Keratinocyte (primary cell): ENCODE measurements at regions not wholly inside any gene's neighbourhood (a gene's known extent, or its start where the extent isn't known, plus 50 kb on each side); places are given as distances from the start of the nearest gene placed in this dataset.

ENCODE experiments used
- DNase-seq: peaks from one replicate; pipeline ENCODE4 v3.0.0-alpha.2; 2011; ENCODE audit warnings: low read depth, missing footprints, low spot score
- FAIRE-seq: peaks from 2 replicates; lab custom pipeline; 2011; peaks lifted over from hg19 to GRCh38; lab: Jason Lieb, UNC
- H2AFZ ChIP-seq: 2 replicates; pipeline ENCODE4 v1.6.0; 2012; ENCODE audit warnings: low read length, control low read depth, inconsistent platforms; ENCODE audit not compliant: control insufficient read depth
- H3K27ac ChIP-seq: 2 replicates; pipeline ENCODE4 v1.5.1; 2011; ENCODE audit warnings: low read length; ENCODE audit not compliant: control insufficient read depth, insufficient read depth
- H3K27me3 ChIP-seq: 3 replicates; pipeline ENCODE4 v1.6.0; 2011; ENCODE audit warnings: low read length; ENCODE audit not compliant: control insufficient read depth, insufficient read depth; ENCODE audit errors: extremely low read depth
- H3K36me3 ChIP-seq, 2 experiments: 2 replicates in 1 of 2; 3 replicates in 1 of 2; pipeline ENCODE4 v1.5.1; 2011; ENCODE audit warnings: low read length in 2 of 2, mild to moderate bottlenecking in 1 of 2; ENCODE audit not compliant: control insufficient read depth in 2 of 2, insufficient read depth in 2 of 2; ENCODE audit errors: extremely low read depth in 1 of 2
- H3K4me1 ChIP-seq: 3 replicates; pipeline ENCODE4 v1.5.1; 2011; ENCODE audit warnings: low read length; ENCODE audit not compliant: control insufficient read depth, insufficient read depth; ENCODE audit errors: extremely low read depth
- H3K4me2 ChIP-seq: 3 replicates; pipeline ENCODE4 v1.6.0; 2011; ENCODE audit warnings: low read depth, low read length; ENCODE audit not compliant: control insufficient read depth, insufficient read depth; ENCODE audit errors: extremely low read depth
- H3K4me3 ChIP-seq, 3 experiments: fragments of 200-600 bp in 1 of 3; sonication (generic) in 1 of 3; 2 replicates in 2 of 3; 3 replicates in 1 of 3; pipeline ENCODE4 v1.5.1; 2011 to 2016; ENCODE audit warnings: low read length in 3 of 3, mild to moderate bottlenecking in 3 of 3, control low read depth in 2 of 3, inconsistent platforms in 1 of 3, low read depth in 1 of 3, mixed read lengths in 1 of 3, mixed run types in 1 of 3, moderate library complexity in 1 of 3; ENCODE audit not compliant: control insufficient read depth in 2 of 3, insufficient read depth in 2 of 3; ENCODE audit errors: extremely low read depth in 1 of 3
- H3K79me2 ChIP-seq: 2 replicates; pipeline ENCODE4 v1.6.0; 2012; ENCODE audit warnings: low read length; ENCODE audit not compliant: control insufficient read depth, insufficient read depth
- H3K9ac ChIP-seq: 3 replicates; pipeline ENCODE4 v1.6.0; 2011; ENCODE audit warnings: low read length; ENCODE audit not compliant: control insufficient read depth, insufficient read depth; ENCODE audit errors: extremely low read depth
- H3K9me1 ChIP-seq: 3 replicates; pipeline ENCODE4 v1.6.0; 2011; ENCODE audit warnings: low read length; ENCODE audit not compliant: control insufficient read depth, insufficient read depth; ENCODE audit errors: extremely low read depth
- H3K9me3 ChIP-seq: 2 replicates; pipeline ENCODE4 v1.5.1; 2012; ENCODE audit warnings: low read depth, low read length; ENCODE audit not compliant: control insufficient read depth
- H4K20me1 ChIP-seq: 3 replicates; pipeline ENCODE4 v1.6.0; 2011; ENCODE audit warnings: low read length; ENCODE audit not compliant: control insufficient read depth, insufficient read depth; ENCODE audit errors: extremely low read depth
- EZH2 ChIP-seq: IDR thresholded peaks from one replicate; pipeline ENCODE4 v1.6.1; 2012; ENCODE audit warnings: inconsistent platforms, mild to moderate bottlenecking, low read length, moderate library complexity
- dilution Hi-C: fragments of 300-500 bp; cut with MboI; formaldehyde crosslinking; loops from one replicate; pipeline ENCODE4 v1.7.0; 2020; ENCODE audit warnings: low sequenced_read_pairs; ENCODE audit not compliant: extremely low pct_ligation_motif_present
- TF ChIP-seq, protein P1 (sequence below), 3 experiments: IDR thresholded peaks in 1 of 3; conservative IDR thresholded peaks in 1 of 3; optimal IDR thresholded peaks in 1 of 3; 2 replicates in 2 of 3; 3 replicates in 1 of 3; pipeline versions ENCODE3 to v1.5.1; 2011; ENCODE audit warnings: low read length in 3 of 3, mild to moderate bottlenecking in 3 of 3, moderate library complexity in 2 of 3, control low read depth in 1 of 3, inconsistent platforms in 1 of 3; ENCODE audit not compliant: insufficient read depth in 2 of 3; ENCODE audit errors: extremely low read depth in 1 of 3

DNA sequence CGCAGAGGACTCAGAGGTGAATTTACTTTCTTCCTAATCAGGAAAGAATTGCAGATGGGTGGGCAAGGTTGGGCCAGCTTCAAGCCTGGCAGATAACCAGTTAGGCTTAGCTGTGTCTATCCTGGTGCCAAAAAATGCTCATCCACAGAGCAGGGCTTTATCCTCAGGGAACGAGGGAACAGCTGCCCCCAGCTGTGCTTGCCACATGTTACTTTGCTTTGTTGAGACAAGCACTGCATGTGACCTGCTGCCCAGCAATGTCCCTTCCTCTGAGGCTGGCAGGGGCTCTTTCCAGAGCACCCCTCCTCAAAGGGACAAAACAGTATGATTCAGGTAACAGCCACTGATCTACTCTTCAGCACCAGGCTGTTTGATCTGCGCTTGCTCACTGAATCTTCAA lies 505.1 kb upstream of the USP24 start:
- Histone ChIP-seq H3K4me3 (no peak overlapping the region), H3K4me2 (no peak overlapping the region), H3K36me3 (no peaks in the 10 kb centered on the region), H3K9me3 (no peaks in the 10 kb centered on the region), H3K27me3 (no peaks in the 10 kb centered on the region), H3K4me1 (no peaks in the 10 kb centered on the region), H4K20me1 (no peaks in the 10 kb centered on the region), H2AFZ (no peak overlapping the region), H3K27ac (no peak overlapping the region), H3K9ac (no peak overlapping the region), H3K79me2 (no peaks in the 10 kb centered on the region), H3K9me1 (no peaks in the 10 kb centered on the region)
- DNase-seq, result no peak
- FAIRE-seq, result no peak
- dilution Hi-C loops, result no loop called here
- TF ChIP-seq, protein P1, sequence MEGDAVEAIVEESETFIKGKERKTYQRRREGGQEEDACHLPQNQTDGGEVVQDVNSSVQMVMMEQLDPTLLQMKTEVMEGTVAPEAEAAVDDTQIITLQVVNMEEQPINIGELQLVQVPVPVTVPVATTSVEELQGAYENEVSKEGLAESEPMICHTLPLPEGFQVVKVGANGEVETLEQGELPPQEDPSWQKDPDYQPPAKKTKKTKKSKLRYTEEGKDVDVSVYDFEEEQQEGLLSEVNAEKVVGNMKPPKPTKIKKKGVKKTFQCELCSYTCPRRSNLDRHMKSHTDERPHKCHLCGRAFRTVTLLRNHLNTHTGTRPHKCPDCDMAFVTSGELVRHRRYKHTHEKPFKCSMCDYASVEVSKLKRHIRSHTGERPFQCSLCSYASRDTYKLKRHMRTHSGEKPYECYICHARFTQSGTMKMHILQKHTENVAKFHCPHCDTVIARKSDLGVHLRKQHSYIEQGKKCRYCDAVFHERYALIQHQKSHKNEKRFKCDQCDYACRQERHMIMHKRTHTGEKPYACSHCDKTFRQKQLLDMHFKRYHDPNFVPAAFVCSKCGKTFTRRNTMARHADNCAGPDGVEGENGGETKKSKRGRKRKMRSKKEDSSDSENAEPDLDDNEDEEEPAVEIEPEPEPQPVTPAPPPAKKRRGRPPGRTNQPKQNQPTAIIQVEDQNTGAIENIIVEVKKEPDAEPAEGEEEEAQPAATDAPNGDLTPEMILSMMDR (optimal IDR thresholded peaks at IDR 0.05 in 1 of 3, IDR thresholded peaks at IDR 0.05 in 1 of 3, conservative IDR thresholded peaks at IDR 0.05 in 1 of 3; ENCODE audit: extremely low read depth in 1 of 3, insufficient read depth in 2 of 3, low read length in 3 of 3), result no peak
- no peak for TF ChIP-seq EZH2

DNA sequence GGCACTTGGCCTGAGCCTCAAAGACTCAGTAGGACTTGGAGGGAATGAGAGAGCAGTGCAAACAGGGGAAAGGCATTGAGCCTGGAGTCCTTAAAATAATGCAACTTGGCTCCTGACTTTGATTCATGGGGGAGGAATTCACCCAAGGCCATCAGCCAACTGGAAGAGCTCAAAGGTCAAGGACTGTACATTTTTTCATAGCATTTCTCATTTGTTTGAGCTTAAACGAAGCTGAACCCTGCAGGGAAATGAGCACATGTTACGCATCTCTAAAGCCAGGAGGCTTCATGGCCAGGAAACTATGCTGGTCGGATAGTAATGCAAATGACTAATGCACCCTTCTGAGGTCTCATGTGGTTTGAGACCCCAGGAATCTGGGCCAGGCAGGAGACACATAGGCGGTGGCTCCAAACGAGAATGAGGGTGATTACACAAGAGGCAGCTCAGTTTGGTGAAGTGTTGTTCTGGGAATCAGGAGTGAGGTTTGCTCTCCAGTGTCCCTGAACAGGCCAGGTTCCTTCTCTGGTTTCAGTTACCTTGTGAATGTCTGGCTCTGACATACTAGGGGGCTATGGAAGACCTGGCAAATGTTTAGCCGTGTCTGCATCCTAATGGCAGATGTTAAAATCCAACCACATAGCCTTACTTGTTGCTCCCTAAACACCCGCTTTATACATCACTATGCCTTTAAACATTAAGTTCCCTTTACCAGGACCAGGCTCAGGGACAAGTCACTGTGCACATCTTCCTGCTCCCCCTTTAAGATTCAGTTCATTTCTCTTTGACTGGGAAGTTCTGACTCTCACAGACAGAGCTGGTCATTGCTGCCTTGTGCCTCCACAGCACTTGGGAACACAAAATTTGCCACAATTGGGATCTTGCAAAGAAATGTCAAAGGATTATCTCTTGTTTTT lies 503.9 kb upstream of the USP24 start:
- Histone ChIP-seq H3K27me3 (no peaks in the 10 kb centered on the region), H3K4me2 (no peak overlapping the region), H4K20me1 (no peaks in the 10 kb centered on the region), H3K9ac (no peak overlapping the region), H3K4me1 (no peaks in the 10 kb centered on the region), H3K79me2 (no peaks in the 10 kb centered on the region), H3K4me3 (no peak overlapping the region), H2AFZ (no peak overlapping the region), H3K36me3 (no peaks in the 10 kb centered on the region), H3K9me1 (no peaks in the 10 kb centered on the region), H3K9me3 (no peaks in the 10 kb centered on the region), H3K27ac (no peak overlapping the region)
- TF ChIP-seq, protein P1 (optimal IDR thresholded peaks at IDR 0.05 in 1 of 3, IDR thresholded peaks at IDR 0.05 in 1 of 3, conservative IDR thresholded peaks at IDR 0.05 in 1 of 3; ENCODE audit: extremely low read depth in 1 of 3, insufficient read depth in 2 of 3, low read length in 3 of 3), result no peak
- no peak for TF ChIP-seq EZH2
- DNase-seq (no peak), FAIRE-seq (no peak)
- dilution Hi-C loops, result no loop called here
